Motor neuron (in vitro differentiated cells): ENCODE measurements at regions not wholly inside any gene's neighbourhood (a gene's known extent, or its start where the extent isn't known, plus 50 kb on each side); places are given as distances from the start of the nearest gene placed in this dataset.
A peak's percentile ranks its signal among the peaks of the same experiment; 100 is the strongest.

Experiments
- ATAC-seq, 8 experiments: fragments of 200-7000 bp; cut with Tn5 transposase; replicated peaks in 6 of 8; 2 replicates each; pipeline ENCODE4 v1.8.0; 2021; ENCODE audit warnings: mild to moderate bottlenecking in 8 of 8, moderate library complexity in 8 of 8
- H3K27ac ChIP-seq, 2 donors: fragments of 250-450 bp; sonication (Bioruptor Pico); 2 replicates each; pipeline ENCODE4 v1.9.0; 2021; ENCODE audit warnings: antibody characterized with exemption in 2 of 2, mild to moderate bottlenecking in 2 of 2, moderate library complexity in 1 of 2
- H3K4me1 ChIP-seq, 2 donors: fragments of 250-450 bp; sonication (Bioruptor Pico); replicated peaks in 1 of 2; 2 replicates each; pipeline ENCODE4 v1.6.1; 2021; ENCODE audit warnings: antibody characterized with exemption in 2 of 2, mild to moderate bottlenecking in 2 of 2, moderate library complexity in 1 of 2
- H3K4me3 ChIP-seq, 5 donors: fragments of 250-450 bp; sonication (Bioruptor Pico); 2 replicates each; pipeline ENCODE4 v1.9.0; 2021; ENCODE audit warnings: antibody characterized with exemption in 5 of 5, mild to moderate bottlenecking in 5 of 5, moderate library complexity in 4 of 5
- WGBS, 10 experiments: fragments of 450-650 bp; shearing (Covaris generic); methylation state at CpG; one replicate each; pipeline ENCODE4 v1.0.0; 2022; 5-methylcytosine and 5-hydroxymethylcytosine counted together
- in situ Hi-C, 9 experiments: fragments of 400-800 bp; cut with MboI; loops; one replicate each; pipeline ENCODE4 v1.15.0; 2021; ENCODE audit warnings: low sequenced_read_pairs in 9 of 9, low pct_unique_long_range_greater_than_20kb in 2 of 9; ENCODE audit not compliant: unreplicated experiment in 9 of 9

- Histone ChIP-seq H3K4me1 (no peaks in the 10 kb centered on the region), H3K27ac (no peak overlapping the region), H3K4me3 (no peak overlapping the region)
- no peak for ATAC-seq
- 61 to 100% (median 72%) methylated on average over 1 to 5 of the region's 5 CpGs; no CpG with 5 or more reads in 1 of the 10 experiments for WGBS, 10 experiments
- in situ Hi-C loops = no loop called here
Observed at GRCh38 chr21:25408666-25409065, 198.6 kb downstream of the MRPL39 start.

DNA sequence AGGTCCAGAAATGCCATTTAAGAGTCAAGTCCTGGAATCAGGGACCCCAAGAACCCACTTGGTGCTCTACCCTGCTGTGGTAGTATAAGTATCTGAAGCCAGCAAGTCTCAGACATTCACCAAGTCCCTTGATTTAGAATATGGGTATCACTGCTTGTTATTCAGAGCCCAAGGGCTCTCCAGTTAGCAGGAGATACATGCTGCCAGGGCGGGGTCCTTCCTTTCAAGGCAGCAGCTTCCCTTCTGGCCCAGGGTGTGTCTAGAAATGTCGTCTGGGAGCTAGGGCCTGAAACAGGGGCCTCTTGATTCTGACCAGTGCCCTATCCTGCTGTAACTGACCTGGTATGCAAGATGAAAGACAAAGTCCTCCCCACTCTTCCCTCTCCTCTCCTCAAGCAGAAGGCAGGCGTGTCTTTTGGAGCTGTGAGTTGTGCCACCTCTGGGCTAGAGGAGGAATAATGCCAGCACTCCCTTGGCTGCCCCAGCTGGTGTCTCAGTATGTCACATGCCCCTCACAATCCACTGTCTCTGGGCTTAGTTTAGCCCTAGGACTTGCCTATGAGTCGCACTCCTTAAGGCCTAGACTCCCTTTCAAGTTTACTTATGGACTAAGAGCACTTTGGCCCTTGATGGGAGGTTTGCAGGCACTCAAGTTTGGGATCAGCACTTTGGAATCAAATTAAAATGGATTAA is 200.2 kb downstream of the MRPL39 start:
- peak in 3 of 8 experiments; percentile 85 to 92 (median 89) for ATAC-seq
- no peaks in the 10 kb centered on the region for H3K4me1 ChIP-seq
- H3K27ac ChIP-seq = no peak overlapping the region
- WGBS, 10 experiments = 33 to 80% (median 50%) methylated on average over 1 to 3 of the region's 4 CpGs; no CpG with 5 or more reads in 3 of the 10 experiments
- in situ Hi-C loops = no loop called here
- no peak overlapping the region for H3K4me3 ChIP-seq

- no peak for ATAC-seq
- Histone ChIP-seq H3K4me3 (no peak overlapping the region), H3K4me1 (no peaks in the 10 kb centered on the region), H3K27ac (no peak overlapping the region)
- in situ Hi-C loops = no loop called here
Observed at GRCh38 chr21:25405984-25406383, 201.3 kb downstream of the MRPL39 start.

DNA sequence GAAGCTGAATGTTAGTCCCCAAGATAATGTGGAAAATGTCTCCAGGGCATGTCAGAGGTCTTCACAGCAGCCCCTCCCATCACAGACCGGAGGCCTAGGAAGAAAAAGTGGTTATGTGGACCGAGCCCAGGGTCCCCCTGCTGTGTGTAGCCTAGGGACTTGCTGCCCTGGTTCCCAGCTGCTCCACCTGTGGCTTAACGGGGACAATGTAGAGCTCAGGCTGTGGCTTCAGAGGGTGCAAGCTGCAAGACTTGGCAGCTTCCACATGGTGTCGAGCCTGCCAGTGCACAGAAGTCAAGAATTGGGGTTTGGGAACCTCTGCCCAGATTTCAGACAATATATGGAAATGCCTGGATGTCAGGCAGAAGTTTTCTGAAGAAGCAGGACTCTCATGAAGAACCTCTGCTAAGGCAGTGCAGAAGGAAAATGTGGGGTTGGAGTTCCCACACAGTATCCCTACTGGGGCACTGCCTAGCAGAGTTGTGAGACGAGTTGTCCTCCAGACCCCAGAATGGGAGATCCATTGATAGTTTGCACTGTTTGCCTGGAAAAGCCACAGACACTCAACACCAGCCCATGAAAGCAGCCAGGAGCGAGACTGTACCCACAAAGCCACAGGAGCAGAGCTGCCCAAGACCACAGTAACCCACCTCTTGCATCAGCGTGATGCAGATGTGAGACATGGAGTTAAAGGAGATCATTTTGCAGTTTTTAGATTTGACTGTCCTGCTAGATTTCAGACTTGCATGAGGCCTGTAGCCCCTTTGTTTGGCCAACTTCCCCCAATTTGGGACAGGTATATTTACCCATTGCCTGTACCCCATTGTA is 204.9 kb downstream of the MRPL39 start:
- H3K4me3 ChIP-seq = no peak overlapping the region
- in situ Hi-C loops = no loop called here
- no peak for ATAC-seq
- no peak overlapping the region for H3K27ac ChIP-seq
- H3K4me1 ChIP-seq = no peaks in the 10 kb centered on the region
- 25 to 92% (median 53%) methylated on average over 1 to 3 of the region's 7 CpGs; no CpG with 5 or more reads in 2 of the 10 experiments for WGBS, 10 experiments

GRCh38 chr21:25400427-25400826 is 206.9 kb downstream of the MRPL39 start:
- WGBS, 10 experiments = 67 to 100% (median 73%) methylated on average over 1 of the region's 1 CpG; no CpG with 5 or more reads in 5 of the 10 experiments
- peak in 2 of 8 experiments; percentile 92 to 94 for ATAC-seq
- H3K4me3 ChIP-seq = no peak overlapping the region
- no peaks in the 10 kb centered on the region for H3K4me1 ChIP-seq
- no peak overlapping the region for H3K27ac ChIP-seq
- in situ Hi-C loops = no loop called here

DNA sequence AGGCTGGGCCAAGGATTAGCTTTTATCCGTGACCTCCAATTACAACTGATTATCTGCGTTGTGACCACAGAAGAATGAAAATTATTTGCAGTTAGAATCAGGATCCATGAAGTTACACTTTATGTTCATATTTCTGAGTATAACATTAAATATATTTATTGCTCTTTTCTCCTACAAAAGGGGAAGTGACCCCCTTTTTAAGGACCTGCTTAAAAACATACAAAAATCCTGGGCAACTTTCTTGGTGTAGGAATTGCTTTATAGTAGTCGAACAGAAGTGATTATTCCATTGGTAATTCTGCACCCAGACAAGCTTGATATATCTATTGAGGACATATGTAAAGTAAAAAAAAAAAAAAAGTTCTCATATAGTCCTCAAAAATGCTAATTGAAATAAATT is 208.7 kb downstream of the MRPL39 start:
- ATAC-seq = no peak
- in situ Hi-C loops = loop anchor here in 1 of 9 experiments (25.0 kb wide), 1 partner anchor 511 kb away; no protein-coding TSS in a partner anchor
- WGBS, 10 experiments = 64 to 100% (median 91%) methylated on average over 2 to 3 of the region's 3 CpGs
- Histone ChIP-seq H3K4me1 (no peaks in the 10 kb centered on the region), H3K4me3 (no peak overlapping the region), H3K27ac (no peak overlapping the region)

- H3K4me3 ChIP-seq = no peak overlapping the region
- in situ Hi-C loops = loop anchor here in 1 of 9 experiments (25.0 kb wide), 1 partner anchor 509 kb away; no protein-coding TSS in a partner anchor
- 63 to 100% (median 86%) methylated on average over 1 to 6 of the region's 8 CpGs; no CpG with 5 or more reads in 2 of the 10 experiments for WGBS, 10 experiments
- no peak for ATAC-seq
- H3K4me1 ChIP-seq = no peaks in the 10 kb centered on the region
- no peak overlapping the region for H3K27ac ChIP-seq
Observed at GRCh38 chr21:25396135-25396711, 211.1 kb downstream of the MRPL39 start.

GRCh38 chr21:25391777-25392176 is 215.5 kb downstream of the MRPL39 start:
- H3K4me1 ChIP-seq = no peaks in the 10 kb centered on the region
- in situ Hi-C loops = loop anchor here in 1 of 9 experiments (25.0 kb wide), 1 partner anchor 504 kb away; no protein-coding TSS in a partner anchor
- H3K4me3 ChIP-seq = no peak overlapping the region
- peak in 3 of 8 experiments; percentile 94 to 97 (median 94) for ATAC-seq
- WGBS, 10 experiments = 0 to 83% (median 17%) methylated on average over 1 to 3 of the region's 3 CpGs; no CpG with 5 or more reads in 1 of the 10 experiments
- no peak overlapping the region for H3K27ac ChIP-seq

- in situ Hi-C loops = loop anchor here in 1 of 9 experiments (25.0 kb wide), 1 partner anchor 503 kb away; no protein-coding TSS in a partner anchor
- Histone ChIP-seq H3K4me1 (no peaks in the 10 kb centered on the region), H3K27ac (no peak overlapping the region), H3K4me3 (no peak overlapping the region)
- no peak for ATAC-seq
Observed at GRCh38 chr21:25390701-25391100, 216.6 kb downstream of the MRPL39 start.

DNA sequence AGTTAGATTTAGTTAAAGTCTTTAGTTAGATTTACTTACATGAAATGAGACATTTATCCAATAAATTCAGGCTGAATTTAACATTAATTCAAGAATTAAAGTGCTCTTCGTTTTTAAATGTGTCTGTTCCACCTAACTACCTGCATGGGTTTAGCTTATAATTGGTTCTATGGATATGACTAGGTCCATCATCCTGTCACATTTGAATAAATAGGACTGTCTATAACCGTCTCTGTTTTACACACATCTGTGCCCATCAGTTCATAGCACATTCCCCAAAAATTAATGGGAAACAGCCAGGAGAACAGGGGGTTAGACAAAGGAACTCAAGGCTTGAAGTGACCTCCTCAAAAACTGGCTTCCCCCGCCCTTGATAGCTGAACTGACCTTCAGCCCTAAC is 219.6 kb downstream of the MRPL39 start:
- 30 to 92% (median 64%) methylated on average over 1 to 3 of the region's 3 CpGs for WGBS, 10 experiments

DNA sequence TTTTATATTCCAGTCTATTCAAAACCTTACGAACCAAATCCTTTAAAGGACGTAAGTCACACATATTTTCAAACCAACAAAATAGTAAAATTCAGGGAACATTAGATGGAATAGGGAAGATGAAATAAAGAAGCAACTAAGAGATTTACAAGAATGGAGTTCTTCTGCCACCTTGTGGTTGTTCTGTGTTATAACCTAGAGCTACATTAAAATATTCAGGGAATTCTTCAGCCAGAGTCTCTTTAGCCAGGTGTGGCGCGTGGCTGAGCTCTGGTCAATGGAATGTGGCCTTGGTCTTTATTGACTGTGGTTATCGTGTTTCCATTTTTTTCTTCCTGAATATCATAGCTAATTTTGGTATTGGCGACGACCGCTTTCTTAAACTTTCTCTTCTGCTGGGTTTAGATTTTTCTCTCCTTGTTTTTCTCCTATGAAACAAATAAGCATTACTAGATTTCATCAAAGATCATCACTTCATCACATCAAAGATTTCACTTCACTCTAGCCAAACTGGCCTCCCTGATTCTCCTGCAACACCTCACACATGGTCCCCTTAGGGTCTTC is 221.3 kb downstream of the MRPL39 start:
- Histone ChIP-seq H3K4me3 (no peak overlapping the region), H3K4me1 (no peaks in the 10 kb centered on the region), H3K27ac (no peak overlapping the region)
- ATAC-seq = peak in 6 of 8 experiments; percentile 46 to 79 (median 54)
- WGBS, 10 experiments = 0 to 21% (median 10%) methylated on average over 3 to 8 of the region's 8 CpGs
- in situ Hi-C loops = loop anchor here in 1 of 9 experiments (25.0 kb wide), 1 partner anchor 499 kb away; no protein-coding TSS in a partner anchor

More for the DNA sequence above, 219.6 kb downstream of the MRPL39 start:
- H3K4me1 ChIP-seq = no peaks in the 10 kb centered on the region
- no peak for ATAC-seq
- no peak overlapping the region for H3K4me3 ChIP-seq
- H3K27ac ChIP-seq = no peak overlapping the region
- in situ Hi-C loops = loop anchor here in 1 of 9 experiments (25.0 kb wide), 1 partner anchor 500 kb away; no protein-coding TSS in a partner anchor

DNA sequence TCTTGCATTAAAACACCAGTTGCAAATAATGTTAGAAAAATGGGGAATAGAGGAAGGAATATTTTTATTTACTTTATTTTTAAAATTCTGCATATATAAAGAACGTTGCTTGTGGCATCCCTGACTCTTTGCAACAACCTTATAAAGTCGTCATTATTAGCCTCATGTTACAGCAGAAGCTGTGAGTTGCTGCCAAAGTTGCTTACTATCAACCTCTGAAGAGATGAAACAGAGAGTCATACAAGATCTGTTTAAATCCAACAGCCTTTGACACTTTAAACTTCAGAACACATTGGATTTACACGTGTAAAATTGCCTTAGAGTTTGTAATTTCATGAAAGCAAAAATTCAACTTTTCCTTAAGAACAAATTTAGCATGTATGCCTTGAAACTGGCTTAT is 221.9 kb downstream of the MRPL39 start:
- in situ Hi-C loops = loop anchor here in 1 of 9 experiments (25.0 kb wide), 1 partner anchor 498 kb away; no protein-coding TSS in a partner anchor
- H3K27ac ChIP-seq = no peak overlapping the region
- no peak for ATAC-seq
- 0 to 61% (median 38%) methylated on average over 1 to 3 of the region's 3 CpGs; no CpG with 5 or more reads in 1 of the 10 experiments for WGBS, 10 experiments
- no peaks in the 10 kb centered on the region for H3K4me1 ChIP-seq
- no peak overlapping the region for H3K4me3 ChIP-seq
